Neural cell (in vitro differentiated cells): ENCODE measurements at regions not wholly inside any gene's neighbourhood (a gene's known extent, or its start where the extent isn't known, plus 50 kb on each side); places are given as distances from the start of the nearest gene placed in this dataset.

Source experiments
- H2AFZ ChIP-seq: fragments of 200-600, 300-800 bp; sonication (generic), shearing (Covaris generic); 2 replicates; pipeline ENCODE4 v1.6.0; 2014; ENCODE audit warnings: low read depth, mild to moderate bottlenecking, antibody characterized with exemption, low read length, moderate library complexity
- H3F3A ChIP-seq: fragments of 200-600 bp; shearing (Covaris generic); 2 replicates; pipeline ENCODE4 v1.6.1; 2016; ENCODE audit warnings: mild to moderate bottlenecking, moderate library complexity, mixed read lengths, antibody characterized with exemption, low read length; ENCODE audit not compliant: insufficient read depth, poor library complexity, severe bottlenecking
- H3K27ac ChIP-seq: fragments of 200-600, 300-800 bp; sonication (generic), shearing (Covaris generic); 2 replicates; pipeline ENCODE4 v1.5.1; 2014; ENCODE audit warnings: mild to moderate bottlenecking, low read length, moderate library complexity
- H3K27me3 ChIP-seq: fragments of 300-800, 200-600 bp; sonication (generic), shearing (Covaris generic); 2 replicates; pipeline ENCODE4 v1.6.0; 2014; ENCODE audit warnings: mild to moderate bottlenecking, low read depth, low read length, moderate library complexity; ENCODE audit not compliant: insufficient read depth
- H3K36me3 ChIP-seq: fragments of 300-800, 200-600 bp; sonication (generic), shearing (Covaris generic); 2 replicates; pipeline ENCODE4 v1.5.1; 2014; ENCODE audit warnings: mild to moderate bottlenecking, antibody characterized with exemption, low read length, moderate library complexity; ENCODE audit not compliant: insufficient read depth
- H3K4me2 ChIP-seq: fragments of 300-800, 200-600 bp; sonication (generic), shearing (Covaris generic); 2 replicates; pipeline ENCODE4 v1.6.0; 2014; ENCODE audit warnings: mild to moderate bottlenecking, low read length
- H3K4me3 ChIP-seq: fragments of 300-800, 200-600 bp; sonication (generic), shearing (Covaris generic); 2 replicates; pipeline ENCODE4 v1.5.1; 2014; ENCODE audit warnings: mild to moderate bottlenecking, low read length, moderate library complexity
- H3K79me2 ChIP-seq: fragments of 200-600 bp; shearing (Covaris generic); replicated peaks from 2 replicates; pipeline ENCODE4 v1.6.0; 2014; ENCODE audit warnings: mild to moderate bottlenecking, low read length, moderate library complexity; ENCODE audit not compliant: insufficient read depth
- H3K9ac ChIP-seq: fragments of 300-800, 200-600 bp; sonication (generic), shearing (Covaris generic); 2 replicates; pipeline ENCODE4 v1.6.1; 2016; ENCODE audit warnings: mild to moderate bottlenecking, low read length, mixed read lengths
- H3K9me2 ChIP-seq: fragments of 200-600 bp; shearing (Covaris generic); 2 replicates; pipeline ENCODE4 v1.6.1; 2016; ENCODE audit warnings: mild to moderate bottlenecking, low read length, mixed read lengths; ENCODE audit not compliant: insufficient read depth
- H3K9me3 ChIP-seq: fragments of 200-600, 300-800 bp; sonication (generic), shearing (Covaris generic); 2 replicates; pipeline ENCODE4 v1.6.1; 2016; ENCODE audit warnings: mild to moderate bottlenecking, mixed run types, low read length, moderate library complexity, mixed read lengths
- H4K20me1 ChIP-seq: fragments of 200-600 bp; shearing (Covaris generic); 2 replicates; pipeline ENCODE4 v1.6.1; 2016; ENCODE audit warnings: mild to moderate bottlenecking, mixed run types; ENCODE audit not compliant: insufficient read depth
- CTCF ChIP-seq: fragments of 450-650 bp; IDR thresholded peaks from 2 replicates; pipeline ENCODE4 v1.5.1; 2014; ENCODE audit warnings: antibody characterized with exemption, mild to moderate bottlenecking, moderate library complexity; ENCODE audit not compliant: poor library complexity, severe bottlenecking
- EP300 ChIP-seq: fragments of 450-650 bp; conservative IDR thresholded peaks from 2 replicates; pipeline ENCODE4 v1.6.1; 2014; ENCODE audit warnings: antibody characterized with exemption, mild to moderate bottlenecking, moderate library complexity; ENCODE audit not compliant: poor library complexity, severe bottlenecking
- EZH2 ChIP-seq: fragments of 200-600, 300-800 bp; shearing (Covaris generic), sonication (generic); IDR thresholded peaks from 2 replicates; pipeline ENCODE4 v1.6.1; 2014; ENCODE audit warnings: antibody characterized with exemption, low read length, borderline replicate concordance, mild to moderate bottlenecking; ENCODE audit not compliant: insufficient read depth, poor library complexity, severe bottlenecking
- MXI1 ChIP-seq: fragments of 450-650 bp; conservative IDR thresholded peaks from 2 replicates; pipeline ENCODE4 v1.6.1; 2014; ENCODE audit warnings: antibody characterized with exemption, mild to moderate bottlenecking; ENCODE audit not compliant: poor library complexity, severe bottlenecking
- POLR2AphosphoS5 ChIP-seq: IDR thresholded peaks from 2 replicates; pipeline ENCODE4 v1.6.1; 2012
- RAD21 ChIP-seq: fragments of 450-650 bp; conservative IDR thresholded peaks from 2 replicates; pipeline ENCODE4 v1.6.1; 2014; ENCODE audit warnings: antibody characterized with exemption, mild to moderate bottlenecking, moderate library complexity
- REST ChIP-seq: IDR thresholded peaks from 2 replicates; pipeline ENCODE4 v1.6.1; 2012; ENCODE audit warnings: borderline replicate concordance
- SMC3 ChIP-seq: fragments of 450-650 bp; conservative IDR thresholded peaks from 2 replicates; pipeline ENCODE4 v1.6.1; 2014; ENCODE audit warnings: antibody characterized with exemption, mild to moderate bottlenecking, moderate library complexity; ENCODE audit not compliant: poor library complexity
- TAF1 ChIP-seq: IDR thresholded peaks from 2 replicates; pipeline ENCODE4 v1.6.1; 2012; ENCODE audit warnings: low read depth

- Histone ChIP-seq H3K27me3 (no peaks in the 10 kb centered on the region), H3K9ac (no peak overlapping the region), H3K4me3 (no peak overlapping the region), H3F3A (no peaks in the 10 kb centered on the region), H3K79me2 (no peaks in the 10 kb centered on the region), H3K9me2 (no peaks in the 10 kb centered on the region), H3K9me3 (peaks cover 4% of the 10 kb centered on the region), H2AFZ (no peak overlapping the region), H4K20me1 (no peaks in the 10 kb centered on the region), H3K27ac (no peak overlapping the region), H3K4me2 (no peak overlapping the region), H3K36me3 (no peaks in the 10 kb centered on the region)
- TF ChIP-seq TAF1 = no peak
- no peak for TF ChIP-seq POLR2AphosphoS5
- TF ChIP-seq EZH2 = no peak
- TF ChIP-seq MXI1 = no peak
- no peak for TF ChIP-seq EP300
- no peak for TF ChIP-seq RAD21
- no peak for TF ChIP-seq REST
- no peak for TF ChIP-seq CTCF
- no peak for TF ChIP-seq SMC3
Measured at GRCh38 chr1:101476541-101476940, 239.7 kb downstream of the S1PR1 start.

- Histone ChIP-seq H3K9me3 (no peaks in the 10 kb centered on the region), H2AFZ (no peak overlapping the region), H3K4me2 (no peak overlapping the region), H3F3A (no peaks in the 10 kb centered on the region), H4K20me1 (no peaks in the 10 kb centered on the region), H3K36me3 (no peaks in the 10 kb centered on the region), H3K9me2 (no peaks in the 10 kb centered on the region), H3K27ac (no peak overlapping the region), H3K79me2 (no peaks in the 10 kb centered on the region), H3K4me3 (no peak overlapping the region), H3K27me3 (no peaks in the 10 kb centered on the region), H3K9ac (no peak overlapping the region)
- TF ChIP-seq SMC3 (no peak), POLR2AphosphoS5 (no peak), EP300 (no peak), EZH2 (no peak), MXI1 (no peak), REST (no peak), RAD21 (no peak), CTCF (no peak), TAF1 (no peak)
Measured at GRCh38 chr1:101479945-101480344, 243.1 kb downstream of the S1PR1 start.
